ENCODE measurements at regions not wholly inside any gene's neighbourhood (a gene's known extent, or its start where the extent isn't known, plus 50 kb on each side); places are given as distances from the start of the nearest gene placed in this dataset.

GRCh38 chr10:107554333-107554732 is 389.8 kb upstream of the SORCS1 start:
- TF ChIP-seq EZH2phosphoT487 (IDR thresholded peaks at IDR 0.05; ENCODE audit: insufficient read depth, low read depth), result no peak
- no peak for TF ChIP-seq EZH2 (IDR thresholded peaks at IDR 0.05; ENCODE audit: insufficient read depth, poor library complexity, severe bottlenecking)

Data from GM23248 (cell line).